IPS DF 4.7 (cell line): ENCODE measurements at regions not wholly inside any gene's neighbourhood (a gene's known extent, or its start where the extent isn't known, plus 50 kb on each side); places are given as distances from the start of the nearest gene placed in this dataset.

Experiments used
- DNase-seq: peaks from one replicate; pipeline ENCODE4 v3.0.0-alpha.2; 2013; ENCODE audit warnings: low spot score; ENCODE audit errors: extremely low read depth

GRCh38 chr9:550333-550732 is 291.2 kb upstream of the DMRT1 start:
- DNase-seq = no peak

- no peak for DNase-seq
Observed at GRCh38 chr9:551986-552929, 289.2 kb upstream of the DMRT1 start.

GRCh38 chr9:555493-555892 is 286.0 kb upstream of the DMRT1 start:
- no peak for DNase-seq

GRCh38 chr9:556199-556598 is 285.3 kb upstream of the DMRT1 start:
- DNase-seq = no peak

GRCh38 chr9:556675-557074 is 284.8 kb upstream of the DMRT1 start:
- no peak for DNase-seq

- peak; percentile 30 for DNase-seq
Observed at GRCh38 chr9:557601-558201, 283.8 kb upstream of the DMRT1 start.

GRCh38 chr9:561427-561826 is 280.1 kb upstream of the DMRT1 start:
- DNase-seq = no peak

- DNase-seq = no peak
Observed at GRCh38 chr9:563200-563599, 278.3 kb upstream of the DMRT1 start.

GRCh38 chr9:565528-565927 is 276.0 kb upstream of the DMRT1 start:
- DNase-seq = no peak

- no peak for DNase-seq
Observed at GRCh38 chr9:567128-567746, 274.3 kb upstream of the DMRT1 start.

GRCh38 chr9:567747-568305 is 273.7 kb upstream of the DMRT1 start:
- no peak for DNase-seq

- no peak for DNase-seq
Observed at GRCh38 chr9:569296-569695, 272.2 kb upstream of the DMRT1 start.

- no peak for DNase-seq
Observed at GRCh38 chr9:570187-570586, 271.3 kb upstream of the DMRT1 start.

GRCh38 chr9:571066-571465 is 270.4 kb upstream of the DMRT1 start:
- no peak for DNase-seq

- no peak for DNase-seq
Observed at GRCh38 chr9:571741-572140, 269.8 kb upstream of the DMRT1 start.

GRCh38 chr9:573691-574410 is 267.6 kb upstream of the DMRT1 start:
- DNase-seq = no peak

- DNase-seq = no peak
Observed at GRCh38 chr9:575139-575538, 266.4 kb upstream of the DMRT1 start.

GRCh38 chr9:580652-581342 is 260.7 kb upstream of the DMRT1 start:
- no peak for DNase-seq

- no peak for DNase-seq
Observed at GRCh38 chr9:581673-582497, 259.6 kb upstream of the DMRT1 start.

- DNase-seq = no peak
Observed at GRCh38 chr9:582775-583174, 258.7 kb upstream of the DMRT1 start.
